PC-9 (cell line): ENCODE measurements at regions not wholly inside any gene's neighbourhood (a gene's known extent, or its start where the extent isn't known, plus 50 kb on each side); places are given as distances from the start of the nearest gene placed in this dataset.

Source experiments
- BruUV-seq: library from RNA; stranded (reverse); fragments of 400-500 nt; replicated peaks from 2 replicates; lab custom pipeline; 2021; lab: Mats Ljungman, UMichigan
- CTCF ChIA-PET: fragments of 300-600 bp; sonication (Branson Sonifier 250); formaldehyde crosslinking; loops from one replicate; lab custom pipeline; 2022; ENCODE audit warnings: antibody characterized with exemption; lab: Charles Lee
- POLR2A ChIA-PET: fragments of 300-600 bp; sonication (Branson Sonifier 250); formaldehyde crosslinking; loops from one replicate; lab custom pipeline; 2022; ENCODE audit warnings: antibody characterized with exemption; ENCODE audit not compliant: unreplicated experiment; lab: Charles Lee
- DNase-seq, 2 experiments: peaks; one replicate each; pipeline versions ENCODE4 v3.0.0 to v3.0.0-alpha.2; 2015 to 2022; ENCODE audit warnings: mixed read lengths in 1 of 2
- H2AFZ ChIP-seq: fragments of 200-600 bp; sonication (generic); 2 replicates; pipeline ENCODE4 v1.8.1; 2017; ENCODE audit warnings: antibody characterized with exemption
- H3F3A ChIP-seq: fragments of 200-600 bp; sonication (generic); 2 replicates; pipeline ENCODE4 v1.8.1; 2017; ENCODE audit warnings: antibody characterized with exemption, mild to moderate bottlenecking, low read depth; ENCODE audit not compliant: insufficient read depth
- H3K27ac ChIP-seq: fragments of 200-600 bp; sonication (generic); 2 replicates; pipeline ENCODE4 v1.6.1; 2016; ENCODE audit warnings: mixed run types
- H3K27me3 ChIP-seq: fragments of 200-600 bp; sonication (generic); 2 replicates; pipeline ENCODE4 v1.6.1; 2016; ENCODE audit warnings: low read depth, mixed run types; ENCODE audit not compliant: insufficient read depth
- H3K36me3 ChIP-seq: fragments of 200-600 bp; sonication (generic); 2 replicates; pipeline ENCODE4 v1.6.1; 2016; ENCODE audit warnings: low read depth, mixed run types
- H3K4me1 ChIP-seq: fragments of 200-600 bp; sonication (generic); replicated peaks from 2 replicates; pipeline ENCODE4 v1.6.1; 2016; ENCODE audit warnings: mixed run types; ENCODE audit not compliant: insufficient read depth
- H3K4me2 ChIP-seq: fragments of 200-600 bp; sonication (generic); 2 replicates; pipeline ENCODE4 v1.6.1; 2017; ENCODE audit warnings: mixed run types
- H3K4me3 ChIP-seq: fragments of 200-600 bp; sonication (generic); 2 replicates; pipeline ENCODE4 v1.6.1; 2016; ENCODE audit warnings: mixed run types
- H3K79me2 ChIP-seq: fragments of 200-600 bp; sonication (generic); 2 replicates; pipeline ENCODE4 v1.6.1; 2017; ENCODE audit warnings: low read depth, mixed run types
- H3K9me2 ChIP-seq: fragments of 200-600 bp; sonication (generic); 2 replicates; pipeline ENCODE4 v1.8.1; 2017; ENCODE audit warnings: mild to moderate bottlenecking; ENCODE audit not compliant: insufficient read depth
- H3K9me3 ChIP-seq: fragments of 200-600 bp; sonication (generic); 2 replicates; pipeline ENCODE4 v1.8.1; 2016; ENCODE audit warnings: low read depth; ENCODE audit not compliant: insufficient read depth
- H4K20me1 ChIP-seq: fragments of 200-600 bp; sonication (generic); 2 replicates; pipeline ENCODE4 v1.8.1; 2017; ENCODE audit not compliant: insufficient read depth
- EZH2 ChIP-seq: fragments of 200-600 bp; sonication (generic); IDR thresholded peaks from 2 replicates; pipeline ENCODE4 v1.8.0; 2017; ENCODE audit warnings: antibody characterized with exemption, low read depth
- intact Hi-C: fragments of 100-400 bp; cut with micrococcal nuclease; formaldehyde crosslinking; loops from one replicate; pipeline ENCODE4 v1.10.0; 2022; ENCODE audit not compliant: unreplicated experiment
- TF ChIP-seq, protein P1 (sequence below): fragments of 200-600 bp; sonication (generic); conservative IDR thresholded peaks from 2 replicates; pipeline ENCODE4 v1.6.1; 2017; ENCODE audit warnings: mixed run types, antibody characterized with exemption, mild to moderate bottlenecking, moderate library complexity

DNA sequence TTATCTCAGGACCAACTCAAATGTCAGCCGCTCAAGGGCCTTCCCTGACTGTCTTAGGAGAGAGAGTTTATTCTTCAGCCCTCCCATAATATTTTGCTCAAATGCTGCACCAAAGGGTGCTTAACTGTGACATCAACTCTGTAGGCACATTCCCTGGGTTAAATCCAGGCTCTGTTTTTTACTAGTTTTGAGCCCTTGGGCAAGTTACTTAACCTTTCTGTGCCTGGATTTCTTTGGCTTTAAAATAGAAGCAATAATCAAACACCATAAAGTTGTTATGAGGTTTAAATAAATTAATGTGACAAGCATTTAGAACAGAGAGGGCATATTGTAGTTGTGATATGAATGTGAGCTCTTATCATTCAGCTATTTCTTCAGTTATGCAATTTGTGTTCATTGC lies 54.2 kb upstream of the LIMCH1 start:
- H3K9me3 ChIP-seq, result no peaks in the 10 kb centered on the region
- H4K20me1 ChIP-seq, result no peaks in the 10 kb centered on the region; the same call in 1 of the 2 replicates
- no peak for DNase-seq
- ChIA-PET POLR2A (no interaction called here), CTCF (no interaction called here)
- no peak overlapping the region for H2AFZ ChIP-seq
- TF ChIP-seq EZH2, result no peak
- TF ChIP-seq, protein P1, sequence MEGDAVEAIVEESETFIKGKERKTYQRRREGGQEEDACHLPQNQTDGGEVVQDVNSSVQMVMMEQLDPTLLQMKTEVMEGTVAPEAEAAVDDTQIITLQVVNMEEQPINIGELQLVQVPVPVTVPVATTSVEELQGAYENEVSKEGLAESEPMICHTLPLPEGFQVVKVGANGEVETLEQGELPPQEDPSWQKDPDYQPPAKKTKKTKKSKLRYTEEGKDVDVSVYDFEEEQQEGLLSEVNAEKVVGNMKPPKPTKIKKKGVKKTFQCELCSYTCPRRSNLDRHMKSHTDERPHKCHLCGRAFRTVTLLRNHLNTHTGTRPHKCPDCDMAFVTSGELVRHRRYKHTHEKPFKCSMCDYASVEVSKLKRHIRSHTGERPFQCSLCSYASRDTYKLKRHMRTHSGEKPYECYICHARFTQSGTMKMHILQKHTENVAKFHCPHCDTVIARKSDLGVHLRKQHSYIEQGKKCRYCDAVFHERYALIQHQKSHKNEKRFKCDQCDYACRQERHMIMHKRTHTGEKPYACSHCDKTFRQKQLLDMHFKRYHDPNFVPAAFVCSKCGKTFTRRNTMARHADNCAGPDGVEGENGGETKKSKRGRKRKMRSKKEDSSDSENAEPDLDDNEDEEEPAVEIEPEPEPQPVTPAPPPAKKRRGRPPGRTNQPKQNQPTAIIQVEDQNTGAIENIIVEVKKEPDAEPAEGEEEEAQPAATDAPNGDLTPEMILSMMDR, result no peak
- BruUV-seq, result no TSS peak
- H3K79me2 ChIP-seq, result peaks cover 42% of the 10 kb centered on the region
- H3K4me3 ChIP-seq, result no peak overlapping the region
- intact Hi-C loops, result no loop called here
- no peaks in the 10 kb centered on the region for H3K27me3 ChIP-seq
- no peak overlapping the region for H3K27ac ChIP-seq
- no peak overlapping the region for H3K4me2 ChIP-seq
- peaks cover 11% of the 10 kb centered on the region for H3F3A ChIP-seq
- no peaks in the 10 kb centered on the region for H3K36me3 ChIP-seq
- H3K4me1 ChIP-seq, result peaks cover 11% of the 10 kb centered on the region
- H3K9me2 ChIP-seq, result no peaks in the 10 kb centered on the region

GRCh38 chr4:41485041-41485440 lies 52.9 kb upstream of the LIMCH1 start:
- H3K27ac ChIP-seq, result no peak overlapping the region
- H3K4me1 ChIP-seq, result peaks cover 11% of the 10 kb centered on the region
- H3K36me3 ChIP-seq, result no peaks in the 10 kb centered on the region
- peaks cover 32% of the 10 kb centered on the region for H3K79me2 ChIP-seq
- no peak overlapping the region for H3K4me2 ChIP-seq
- no peak overlapping the region for H2AFZ ChIP-seq
- no peaks in the 10 kb centered on the region for H3K9me3 ChIP-seq
- POLR2A ChIA-PET, result no interaction called here
- CTCF ChIA-PET, result no interaction called here
- no peak for TF ChIP-seq EZH2
- TF ChIP-seq, protein P1, result no peak
- BruUV-seq, result no TSS peak
- no peaks in the 10 kb centered on the region for H3K27me3 ChIP-seq
- H4K20me1 ChIP-seq, result no peaks in the 10 kb centered on the region; the same call in 1 of the 2 replicates
- no peak for DNase-seq
- H3K9me2 ChIP-seq, result no peaks in the 10 kb centered on the region
- intact Hi-C loops, result no loop called here
- H3F3A ChIP-seq, result peaks cover 8% of the 10 kb centered on the region
- H3K4me3 ChIP-seq, result no peak overlapping the region

GRCh38 chr4:41487868-41488440 lies 50.0 kb upstream of the LIMCH1 start:
- no peaks in the 10 kb centered on the region for H3K9me3 ChIP-seq
- TF ChIP-seq, protein P1, result no peak
- TF ChIP-seq EZH2, result no peak
- ChIA-PET POLR2A (interaction anchor here (0.5 kb wide), 1 partner anchor 122 kb away, joined by 6 read pairs; no protein-coding TSS in a partner anchor), CTCF (no interaction called here)
- no peaks in the 10 kb centered on the region for H3K27me3 ChIP-seq
- no peaks in the 10 kb centered on the region; the same call in 1 of the 2 replicates for H4K20me1 ChIP-seq
- intact Hi-C loops, result no loop called here
- peaks cover 10% of the 10 kb centered on the region for H3K79me2 ChIP-seq
- H3K9me2 ChIP-seq, result no peaks in the 10 kb centered on the region
- no peak for DNase-seq
- no peaks in the 10 kb centered on the region for H3K36me3 ChIP-seq
- no peak overlapping the region for H2AFZ ChIP-seq
- H3K4me2 ChIP-seq, result no peak overlapping the region
- peaks cover 11% of the 10 kb centered on the region for H3K4me1 ChIP-seq
- no TSS peak for BruUV-seq
- no peak overlapping the region for H3K27ac ChIP-seq
- H3F3A ChIP-seq, result peaks cover 8% of the 10 kb centered on the region
- no peak overlapping the region for H3K4me3 ChIP-seq
